ENCODE measurements at regions not wholly inside any gene's neighbourhood (a gene's known extent, or its start where the extent isn't known, plus 50 kb on each side); places are given as distances from the start of the nearest gene placed in this dataset.

- no peak for ATAC-seq
These were observed 80.3 kb upstream of the TAF1B start for GRCh38 chr2:9762941-9763340.

GRCh38 chr2:9763356-9764152, 79.7 kb upstream of the TAF1B start:
- Histone ChIP-seq H3K4me3 (no peak overlapping the region), H3K9me3 (no peaks in the 10 kb centered on the region), H3K27me3 (no peaks in the 10 kb centered on the region), H3K27ac (no peak overlapping the region), H3K4me1 (peaks cover 0 to 19% (median 0%) of the 10 kb centered on the region in 3 donors), H3K36me3 (no peaks in the 10 kb centered on the region)
- no peak for TF ChIP-seq CTCF (IDR thresholded peaks at IDR 0.05)
- ATAC-seq, result no peak
- WGBS, 2 donors (ENCODE audit: low coverage in 1 of 2), result 80 to 86% methylated on average over 7 of the region's 7 CpGs

More at GRCh38 chr2:9762941-9763340, 80.3 kb upstream of the TAF1B start:
- no peaks in the 10 kb centered on the region for H3K9me3 ChIP-seq
- peaks cover 0 to 25% (median 3%) of the 10 kb centered on the region in 3 donors for H3K4me1 ChIP-seq
- no peaks in the 10 kb centered on the region for H3K36me3 ChIP-seq
- TF ChIP-seq EP300 (IDR thresholded peaks at IDR 0.05) (no peak), POLR2A (IDR thresholded peaks at IDR 0.05) (no peak), CTCF (IDR thresholded peaks at IDR 0.05) (no peak), POLR2AphosphoS5 (IDR thresholded peaks at IDR 0.05) (no peak)
- H3K27ac ChIP-seq, result peak overlapping the region in 2 of 4 donors; percentile 16 to 34
- no peak overlapping the region for H3K4me3 ChIP-seq
- WGBS, 2 donors (ENCODE audit: low coverage in 1 of 2), result 88 to 100% methylated on average over 1 to 5 of the region's 9 CpGs
- H3K27me3 ChIP-seq, result no peaks in the 10 kb centered on the region

GRCh38 chr2:9764153-9764778, 79.0 kb upstream of the TAF1B start:
- 72 to 89% methylated on average over 2 to 6 of the region's 7 CpGs for WGBS, 2 donors (ENCODE audit: low coverage in 1 of 2)
- no peak for ATAC-seq
- TF ChIP-seq POLR2AphosphoS5 (IDR thresholded peaks at IDR 0.05), result no peak
- TF ChIP-seq EP300 (IDR thresholded peaks at IDR 0.05), result no peak
- no peak for TF ChIP-seq POLR2A (IDR thresholded peaks at IDR 0.05)
- TF ChIP-seq CTCF (IDR thresholded peaks at IDR 0.05), result no peak
- Histone ChIP-seq H3K4me3 (no peak overlapping the region), H3K4me1 (peaks cover 0 to 19% (median 0%) of the 10 kb centered on the region in 3 donors), H3K9me3 (no peaks in the 10 kb centered on the region), H3K36me3 (no peaks in the 10 kb centered on the region), H3K27me3 (no peaks in the 10 kb centered on the region), H3K27ac (no peak overlapping the region)

GRCh38 chr2:9765611-9766531, 77.4 kb upstream of the TAF1B start:
- H3K27me3 ChIP-seq, result no peaks in the 10 kb centered on the region
- ATAC-seq, result no peak
- 71 to 76% methylated on average over 4 to 7 of the region's 18 CpGs for WGBS, 2 donors (ENCODE audit: low coverage in 1 of 2)
- H3K27ac ChIP-seq, result no peak overlapping the region
- TF ChIP-seq CTCF (IDR thresholded peaks at IDR 0.05) (no peak), EP300 (IDR thresholded peaks at IDR 0.05) (no peak), POLR2A (IDR thresholded peaks at IDR 0.05) (no peak), POLR2AphosphoS5 (IDR thresholded peaks at IDR 0.05) (no peak)
- no peak overlapping the region for H3K4me3 ChIP-seq
- peaks cover 0 to 29% (median 6%) of the 10 kb centered on the region in 3 donors for H3K4me1 ChIP-seq
- no peaks in the 10 kb centered on the region for H3K36me3 ChIP-seq
- no peaks in the 10 kb centered on the region for H3K9me3 ChIP-seq

Measured in gastroesophageal sphincter (tissue), 4 donors.